ENCODE measurements at regions not wholly inside any gene's neighbourhood (a gene's known extent, or its start where the extent isn't known, plus 50 kb on each side); places are given as distances from the start of the nearest gene placed in this dataset.
"Not testable (repeated sequence)": the region's sequence is repeated elsewhere in the genome, so short reads cannot be mapped to it uniquely, and the experiment has no call there.

GRCh38 chr4:60726779-60727178 lies 473.3 kb upstream of the ADGRL3 start:
- no peak overlapping the region for H3K27ac ChIP-seq (replicated peaks in 1 of 4)
- H3K27me3 ChIP-seq, result no peaks in the 10 kb centered on the region
- H3K36me3 ChIP-seq, result no peaks in the 10 kb centered on the region
- H3K4me1 ChIP-seq, result no peaks in the 10 kb centered on the region
- DNase-seq (ENCODE audit: extremely low spot score), result no peak
- H3K4me3 ChIP-seq, result no peak overlapping the region
- no peaks in the 10 kb centered on the region for H3K9me3 ChIP-seq
- TF ChIP-seq CTCF (IDR thresholded peaks at IDR 0.05) (no peak), POLR2A (IDR thresholded peaks at IDR 0.05; ENCODE audit: low read depth) (no peak), EP300 (IDR thresholded peaks at IDR 0.05) (no peak), POLR2AphosphoS5 (IDR thresholded peaks at IDR 0.05) (no peak)
- intact Hi-C loops (cut with DNase I), result no loop called here

- no peak overlapping the region for H3K4me3 ChIP-seq
- no peaks in the 10 kb centered on the region for H3K4me1 ChIP-seq
- intact Hi-C loops (cut with DNase I), result no loop called here
- TF ChIP-seq CTCF (IDR thresholded peaks at IDR 0.05), result no peak
- TF ChIP-seq POLR2A (IDR thresholded peaks at IDR 0.05; ENCODE audit: low read depth), result no peak
- TF ChIP-seq POLR2AphosphoS5 (IDR thresholded peaks at IDR 0.05), result no peak
- H3K27ac ChIP-seq (replicated peaks in 1 of 4), result no peak overlapping the region
- H3K36me3 ChIP-seq, result no peaks in the 10 kb centered on the region
- H3K27me3 ChIP-seq, result no peaks in the 10 kb centered on the region
- no peak for DNase-seq (ENCODE audit: extremely low spot score)
- no peaks in the 10 kb centered on the region for H3K9me3 ChIP-seq
Measured at GRCh38 chr4:60729194-60729593, 470.9 kb upstream of the ADGRL3 start.

GRCh38 chr4:60729764-60730163 lies 470.4 kb upstream of the ADGRL3 start:
- intact Hi-C loops (cut with DNase I); H3K27me3 ChIP-seq; H3K36me3 ChIP-seq; H3K4me1 ChIP-seq; H3K9me3 ChIP-seq; DNase-seq (ENCODE audit: extremely low spot score); H3K27ac ChIP-seq (replicated peaks in 1 of 4); H3K4me3 ChIP-seq: not testable (repeated sequence)
- 83% methylated on average over 3 of the region's 3 CpGs for WGBS

- 36% methylated on average over 2 of the region's 2 CpGs for WGBS
- intact Hi-C loops (cut with DNase I), result no loop called here
Measured at GRCh38 chr4:60737858-60738257, 462.3 kb upstream of the ADGRL3 start.

GRCh38 chr4:60743654-60744053 lies 456.5 kb upstream of the ADGRL3 start:
- H3K9me3 ChIP-seq, result no peaks in the 10 kb centered on the region
- DNase-seq (ENCODE audit: extremely low spot score), result no peak
- no peak overlapping the region for H3K4me3 ChIP-seq
- no peaks in the 10 kb centered on the region for H3K4me1 ChIP-seq
- H3K27me3 ChIP-seq, result no peaks in the 10 kb centered on the region
- intact Hi-C loops (cut with DNase I), result no loop called here
- no peak for TF ChIP-seq POLR2AphosphoS5 (IDR thresholded peaks at IDR 0.05)
- no peak for TF ChIP-seq EP300 (IDR thresholded peaks at IDR 0.05)
- TF ChIP-seq POLR2A (IDR thresholded peaks at IDR 0.05; ENCODE audit: low read depth), result no peak
- no peak for TF ChIP-seq CTCF (IDR thresholded peaks at IDR 0.05)
- WGBS, result 79% methylated on average over 1 of the region's 1 CpG
- no peak overlapping the region for H3K27ac ChIP-seq (replicated peaks in 1 of 4)
- H3K36me3 ChIP-seq, result no peaks in the 10 kb centered on the region

More at GRCh38 chr4:60737858-60738257, 462.3 kb upstream of the ADGRL3 start:
- TF ChIP-seq EP300 (IDR thresholded peaks at IDR 0.05) (no peak), POLR2AphosphoS5 (IDR thresholded peaks at IDR 0.05) (no peak), POLR2A (IDR thresholded peaks at IDR 0.05; ENCODE audit: low read depth) (no peak), CTCF (IDR thresholded peaks at IDR 0.05) (no peak)
- H3K36me3 ChIP-seq, result no peaks in the 10 kb centered on the region
- DNase-seq (ENCODE audit: extremely low spot score), result no peak
- no peaks in the 10 kb centered on the region for H3K27me3 ChIP-seq
- no peak overlapping the region for H3K4me3 ChIP-seq
- no peaks in the 10 kb centered on the region for H3K9me3 ChIP-seq
- no peaks in the 10 kb centered on the region for H3K4me1 ChIP-seq
- no peak overlapping the region for H3K27ac ChIP-seq (replicated peaks in 1 of 4)
